GM12892 (cell line): ENCODE measurements at regions not wholly inside any gene's neighbourhood (a gene's known extent, or its start where the extent isn't known, plus 50 kb on each side); places are given as distances from the start of the nearest gene placed in this dataset.

ENCODE experiments used
- POLR2A ChIP-seq: IDR thresholded peaks from 2 replicates; pipeline ENCODE4 v1.6.1; 2011; ENCODE audit warnings: low read depth, low read length, control low read depth
- POLR2AphosphoS5 ChIP-seq: IDR thresholded peaks from 2 replicates; pipeline ENCODE4 v1.6.1; 2011; ENCODE audit warnings: low read depth, low read length, control low read depth
- TAF1 ChIP-seq: IDR thresholded peaks from 2 replicates; pipeline ENCODE4 v1.6.1; 2011; ENCODE audit warnings: low read depth, mild to moderate bottlenecking, control low read depth, low read length, borderline replicate concordance

DNA sequence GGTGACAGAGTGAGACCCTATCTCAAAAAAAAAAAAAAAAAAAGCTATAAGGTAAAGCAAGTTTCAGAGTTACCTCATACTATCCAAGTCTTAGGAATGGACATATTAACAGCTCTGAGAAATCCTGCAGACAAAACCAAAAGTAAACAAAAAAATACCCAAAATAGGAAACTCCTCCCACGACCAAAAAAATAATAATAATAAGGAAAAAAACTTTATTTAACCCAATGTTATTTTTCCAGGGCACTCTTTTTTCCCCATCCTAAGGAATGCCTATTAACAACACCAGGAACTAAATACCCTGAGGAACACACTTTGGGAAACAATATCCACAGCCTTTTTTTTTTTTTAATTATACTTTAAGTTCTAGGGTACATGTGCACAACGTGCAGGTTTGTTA is 135.5 kb upstream of the CCND2 start:
- no peak for TF ChIP-seq POLR2A
- no peak for TF ChIP-seq TAF1
- no peak for TF ChIP-seq POLR2AphosphoS5
